ENCODE measurements at regions not wholly inside any gene's neighbourhood (a gene's known extent, or its start where the extent isn't known, plus 50 kb on each side); places are given as distances from the start of the nearest gene placed in this dataset.
"Not testable (repeated sequence)": the region's sequence is repeated elsewhere in the genome, so short reads cannot be mapped to it uniquely, and the experiment has no call there.

DNA sequence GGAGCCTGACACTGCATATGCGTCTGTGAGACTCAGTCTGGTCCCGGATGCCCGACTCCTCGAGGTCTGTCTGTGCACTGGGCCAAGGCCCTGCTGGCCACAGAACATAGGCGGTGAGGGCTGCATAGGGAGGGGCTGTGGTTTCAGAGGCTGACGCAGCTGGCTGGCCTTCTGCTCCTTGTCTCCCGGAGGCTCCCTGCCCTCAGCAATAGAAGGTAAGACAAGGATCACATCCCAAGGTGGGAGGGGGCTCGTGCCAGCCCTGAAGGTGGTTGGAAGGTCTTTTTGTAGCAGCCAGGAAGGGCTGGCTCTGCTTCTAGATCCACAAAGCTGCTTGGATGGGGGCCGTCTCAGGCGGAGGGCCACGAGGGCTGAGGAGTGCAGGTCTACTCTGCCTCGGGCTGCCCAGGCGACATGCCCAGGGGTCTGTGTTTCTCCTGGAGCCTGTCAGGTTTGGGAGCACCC is 239.8 kb upstream of the SULF2 start:
- no peak for DNase-seq

GRCh38 chr20:48024539-48024938 is 239.3 kb upstream of the SULF2 start:
- no peak for DNase-seq

GRCh38 chr20:48020696-48021095 is 235.4 kb upstream of the SULF2 start:
- DNase-seq = not testable (repeated sequence)

DNA sequence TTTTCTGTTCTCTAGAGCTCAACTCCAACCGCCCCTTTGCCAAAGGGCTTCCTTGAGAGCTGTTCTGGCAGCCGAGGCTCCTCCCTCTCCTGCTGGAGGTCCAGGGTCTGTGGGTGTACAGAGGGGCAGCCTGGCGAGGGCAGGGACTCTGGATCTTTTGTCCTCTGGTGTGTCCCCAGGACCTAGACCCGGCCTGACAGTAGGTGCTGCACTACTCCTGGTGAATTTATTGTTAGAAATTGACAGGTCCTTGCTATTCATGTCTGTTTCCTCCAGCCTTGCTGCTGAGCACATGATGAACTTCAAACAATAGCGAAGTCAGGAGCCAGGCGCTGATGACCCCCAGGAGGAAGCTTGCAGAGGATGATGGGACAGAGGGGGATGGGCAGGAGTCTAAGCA is 234.7 kb upstream of the SULF2 start:
- no peak for DNase-seq

- no peak for DNase-seq
Measured at GRCh38 chr20:48019496-48019895, 234.2 kb upstream of the SULF2 start.

GRCh38 chr20:48018851-48019250 is 233.6 kb upstream of the SULF2 start:
- DNase-seq = not testable (repeated sequence)

- no peak for DNase-seq
Measured at GRCh38 chr20:48017992-48018391, 232.7 kb upstream of the SULF2 start.

- no peak for DNase-seq
Measured at GRCh38 chr20:48017509-48017908, 232.2 kb upstream of the SULF2 start.

GRCh38 chr20:48015943-48016723 is 230.9 kb upstream of the SULF2 start:
- DNase-seq = no peak

GRCh38 chr20:48015141-48015910 is 230.0 kb upstream of the SULF2 start:
- no peak for DNase-seq

GRCh38 chr20:48012401-48012974 is 227.2 kb upstream of the SULF2 start:
- DNase-seq = no peak

GRCh38 chr20:48011025-48011424 is 225.7 kb upstream of the SULF2 start:
- DNase-seq = no peak

DNA sequence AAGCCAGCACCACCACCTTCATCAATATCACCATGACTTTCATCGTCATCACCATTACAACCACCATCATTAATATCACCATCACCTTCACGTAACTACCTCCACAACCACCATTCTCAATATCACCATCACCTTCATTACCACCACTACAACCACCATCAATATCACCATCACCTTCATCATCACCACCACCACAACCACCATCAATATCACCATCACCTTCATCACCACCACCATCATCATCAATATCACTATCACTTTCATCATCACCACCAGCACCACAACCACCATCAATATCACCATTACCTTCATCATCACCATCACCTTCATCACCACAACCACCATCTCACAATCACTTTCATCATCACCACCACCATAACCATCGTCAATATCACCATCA is 225.3 kb upstream of the SULF2 start:
- no peak for DNase-seq

DNA sequence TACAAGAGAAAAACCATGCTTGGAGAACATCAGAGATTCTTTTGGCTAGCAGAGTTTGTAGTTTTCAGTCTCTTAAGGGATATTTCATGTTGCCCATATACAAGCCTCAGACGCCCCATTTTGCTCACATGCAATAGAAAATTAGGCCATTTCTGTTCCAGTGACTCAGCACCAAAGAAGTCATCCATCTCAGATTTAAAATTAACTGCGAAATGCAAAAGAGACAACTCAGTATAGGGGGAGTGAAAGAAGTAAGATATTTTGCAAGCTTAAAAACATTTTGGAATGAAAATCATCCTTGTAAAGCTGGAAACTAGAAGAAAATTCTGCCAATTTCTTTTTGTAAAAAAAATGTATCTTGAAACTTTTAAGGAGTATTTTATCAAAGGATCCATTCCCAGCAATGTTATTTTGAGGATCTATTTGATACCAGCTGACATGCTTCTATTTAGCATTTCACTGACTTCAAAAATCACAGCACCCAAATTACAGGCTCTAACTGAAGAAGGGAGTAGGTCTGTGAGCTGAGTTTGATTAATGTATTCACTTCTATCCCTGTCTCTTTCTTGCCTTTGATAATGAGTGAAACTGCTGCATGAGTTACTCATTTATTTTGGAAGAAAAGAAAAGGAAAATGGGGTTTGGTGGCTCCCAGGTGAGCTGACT is 223.7 kb upstream of the SULF2 start:
- DNase-seq = no peak

DNA sequence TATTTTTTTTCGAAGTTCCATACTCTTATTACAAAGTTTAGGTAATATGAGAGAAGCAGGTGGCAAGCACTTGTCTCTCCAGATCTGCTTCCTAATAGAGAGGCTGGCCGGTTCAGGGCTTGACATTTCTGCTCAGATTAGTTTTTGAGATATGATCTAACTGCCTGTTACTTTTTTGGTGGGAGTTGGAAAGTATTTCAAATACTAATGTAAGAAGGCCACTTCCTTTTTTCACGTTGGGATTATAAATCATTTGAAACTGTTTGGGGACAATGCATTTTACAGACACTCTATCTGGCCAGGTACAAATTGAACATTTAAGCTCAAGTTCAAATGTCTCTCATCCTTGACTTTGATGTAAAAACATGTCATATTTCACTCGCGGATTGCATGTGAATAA is 222.1 kb upstream of the SULF2 start:
- DNase-seq = no peak

DNA sequence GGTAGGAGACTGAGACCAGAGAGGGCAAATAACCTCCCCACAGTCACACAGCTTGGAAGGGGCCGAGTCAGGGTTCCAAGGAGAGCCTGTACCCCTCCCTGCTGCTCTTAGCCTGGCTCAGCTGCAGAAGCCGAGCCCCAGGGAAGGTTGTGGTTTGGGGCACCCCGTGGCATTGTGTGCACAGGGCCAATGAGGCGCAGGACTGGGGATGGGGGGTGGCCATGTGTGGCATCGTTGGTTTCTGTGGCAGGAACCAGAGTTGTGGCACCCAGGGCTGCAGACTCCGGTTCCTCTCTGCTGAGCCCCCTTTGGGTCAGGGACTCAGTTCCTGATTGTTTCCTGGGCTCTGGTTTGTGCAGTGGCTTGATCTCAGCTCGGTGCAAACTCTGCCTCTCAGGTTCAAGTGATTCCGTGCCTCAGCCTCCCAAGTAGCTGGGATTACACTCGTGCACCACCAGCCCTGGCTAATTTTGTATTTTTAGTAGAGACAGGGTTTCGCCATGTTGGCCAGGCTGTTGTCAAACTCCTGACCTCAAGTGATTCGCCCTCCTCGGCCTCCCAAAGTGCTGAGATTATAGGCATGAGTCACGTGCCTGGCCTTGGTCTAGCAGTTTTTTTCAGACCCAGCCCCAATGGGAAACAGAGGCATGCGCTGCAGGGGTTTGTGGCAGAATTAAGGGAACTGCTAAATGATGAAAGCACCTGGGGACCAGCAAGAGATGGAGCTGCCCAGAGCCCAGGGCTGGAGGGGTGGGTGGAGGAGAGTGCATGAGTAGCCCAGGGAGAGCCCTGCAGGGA is 221.0 kb upstream of the SULF2 start:
- no peak for DNase-seq

DNA sequence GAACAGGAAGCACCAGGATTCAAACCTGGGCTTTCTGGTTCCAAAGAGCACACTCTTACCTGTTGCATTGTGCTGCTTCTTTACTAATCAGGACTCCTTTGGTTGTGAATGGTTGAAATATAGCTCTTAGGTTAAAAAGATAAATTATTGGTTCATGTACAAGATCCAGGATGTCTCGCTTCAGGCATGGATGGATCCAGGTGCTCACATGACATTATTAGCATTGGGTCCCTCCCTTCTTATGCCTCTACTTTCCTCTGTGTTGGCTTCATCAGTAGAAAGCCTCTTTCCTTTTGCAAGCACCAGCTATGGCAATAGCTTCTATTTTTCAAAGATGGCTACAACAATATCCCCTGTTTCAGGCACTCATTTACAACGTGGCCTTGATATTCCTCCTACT is 217.7 kb upstream of the SULF2 start:
- DNase-seq = no peak

- no peak for DNase-seq
Measured at GRCh38 chr20:48002517-48002970, 217.3 kb upstream of the SULF2 start.

DNA sequence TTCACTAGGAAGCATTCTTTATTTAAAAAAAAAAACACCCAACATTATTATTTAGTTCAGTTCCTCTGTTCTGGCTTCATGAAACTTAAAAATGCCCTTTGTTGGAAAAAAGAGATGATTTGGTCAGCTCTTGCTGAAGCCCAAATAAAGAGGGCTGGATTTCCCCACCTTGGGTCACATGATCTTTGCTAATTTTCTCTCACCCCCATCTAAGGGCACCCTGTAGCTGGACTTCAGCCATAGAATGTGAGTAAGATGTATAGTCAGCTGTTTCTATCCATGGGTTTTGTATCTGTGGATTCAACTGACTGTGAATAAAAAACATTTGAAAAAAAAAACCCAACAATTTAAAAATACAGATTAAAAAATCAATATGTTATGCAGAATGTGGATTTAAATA is 213.9 kb upstream of the SULF2 start:
- no peak for DNase-seq

DNA sequence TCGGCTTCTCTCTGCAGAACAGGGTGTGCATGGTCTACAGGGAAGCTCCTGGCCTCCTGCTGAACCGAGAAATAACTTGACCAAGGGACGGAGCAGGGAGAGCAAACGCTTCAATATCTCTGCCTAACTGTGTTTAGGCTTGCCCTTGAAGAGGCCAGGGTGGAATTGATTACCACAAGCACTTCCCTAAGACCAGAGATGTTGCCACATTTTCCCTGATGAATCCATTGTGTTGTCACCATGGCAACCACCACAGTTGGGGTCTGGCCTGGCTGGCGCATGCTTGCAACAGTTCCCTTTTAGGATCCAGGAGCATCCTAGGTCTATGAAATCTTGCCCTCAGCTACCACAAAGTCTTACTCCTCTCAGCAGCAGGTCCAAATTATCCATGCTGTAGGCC is 213.5 kb upstream of the SULF2 start:
- no peak for DNase-seq

- no peak for DNase-seq
Measured at GRCh38 chr20:47995661-47996060, 210.4 kb upstream of the SULF2 start.

DNA sequence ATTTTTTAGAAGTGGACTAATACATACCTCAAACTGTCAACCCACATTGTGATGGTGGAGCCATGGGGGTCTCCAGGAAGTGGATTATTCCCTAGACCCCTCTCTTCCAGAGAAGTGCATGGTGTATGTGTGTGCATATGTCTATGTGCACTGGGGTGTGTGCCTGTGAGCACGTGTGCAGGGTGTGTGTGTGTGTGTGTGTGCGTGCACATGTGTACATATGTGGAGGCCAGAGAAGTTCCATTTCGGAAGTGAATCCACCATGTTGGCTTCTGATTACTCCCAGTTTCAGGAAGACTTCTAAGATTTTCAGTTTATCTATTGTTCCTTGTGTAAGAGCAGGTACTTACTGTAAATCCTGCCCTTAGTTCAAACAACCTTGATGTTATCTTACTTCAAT is 208.5 kb upstream of the SULF2 start:
- DNase-seq = no peak
